GM18861 (cell line): ENCODE measurements at regions not wholly inside any gene's neighbourhood (a gene's known extent, or its start where the extent isn't known, plus 50 kb on each side); places are given as distances from the start of the nearest gene placed in this dataset.

Experiments
- ATAC-seq: cut with Tn5 transposase; IDR thresholded peaks from one replicate; pipeline ENCODE4 v1.9.1; 2021; ENCODE audit not compliant: unreplicated experiment

DNA sequence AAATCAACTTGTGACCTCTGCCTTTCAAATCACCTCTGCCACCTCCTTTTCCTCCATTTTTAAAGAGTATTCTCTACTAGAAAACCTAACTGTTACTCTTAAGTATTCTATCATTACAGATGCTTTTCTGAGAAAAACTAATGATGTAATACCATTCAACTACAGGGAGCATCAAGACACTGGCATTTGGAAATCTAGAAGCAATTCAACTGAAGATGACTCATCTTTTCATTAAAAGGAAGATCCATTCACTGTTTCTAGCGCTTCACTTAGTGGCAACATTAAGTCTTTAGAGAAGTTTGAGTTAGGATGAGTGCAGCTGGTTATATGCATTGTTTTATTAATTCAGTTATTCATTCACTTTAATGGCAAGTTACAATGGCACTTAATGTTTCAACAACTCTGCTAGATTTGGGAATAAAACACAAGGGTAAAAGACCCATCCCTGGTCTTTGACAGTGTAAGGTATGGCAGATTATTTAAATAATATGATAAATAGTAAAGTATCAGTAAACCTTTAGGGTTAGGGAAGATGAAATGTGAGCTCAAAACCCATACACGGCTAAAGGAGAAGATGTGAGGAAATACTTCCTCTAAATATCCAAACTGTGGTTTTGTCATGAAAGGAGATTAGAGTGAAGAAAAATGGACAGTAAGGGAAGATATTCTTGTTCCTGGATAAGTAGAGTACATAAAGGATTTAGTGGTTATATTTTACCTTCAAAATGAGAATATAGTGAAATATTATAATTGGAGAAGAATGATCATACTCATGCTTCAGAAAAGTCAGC is 61.7 kb downstream of the KCNJ2 start:
- no peak for ATAC-seq

- ATAC-seq, result no peak
These were observed 63.1 kb downstream of the KCNJ2 start for GRCh38 chr17:70232466-70232865.

DNA sequence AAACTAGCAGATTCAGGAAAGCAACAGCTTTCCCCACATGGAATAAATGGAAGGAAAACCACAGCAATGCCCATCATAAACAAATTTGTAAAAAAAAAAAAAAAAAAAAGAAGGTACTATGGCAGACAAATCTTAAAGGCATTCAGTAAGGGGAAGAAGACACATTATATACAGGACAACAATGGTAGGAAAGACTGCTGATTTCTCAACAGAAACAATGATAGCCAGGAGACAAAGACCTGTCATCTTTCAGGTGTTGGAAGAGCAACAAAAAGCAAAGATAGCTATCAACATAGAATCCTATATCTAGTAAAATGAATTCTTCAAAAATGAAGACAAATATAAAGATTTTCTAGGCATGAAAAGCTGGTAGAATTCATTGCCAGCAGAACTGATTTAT is 65.9 kb downstream of the KCNJ2 start:
- ATAC-seq, result no peak

DNA sequence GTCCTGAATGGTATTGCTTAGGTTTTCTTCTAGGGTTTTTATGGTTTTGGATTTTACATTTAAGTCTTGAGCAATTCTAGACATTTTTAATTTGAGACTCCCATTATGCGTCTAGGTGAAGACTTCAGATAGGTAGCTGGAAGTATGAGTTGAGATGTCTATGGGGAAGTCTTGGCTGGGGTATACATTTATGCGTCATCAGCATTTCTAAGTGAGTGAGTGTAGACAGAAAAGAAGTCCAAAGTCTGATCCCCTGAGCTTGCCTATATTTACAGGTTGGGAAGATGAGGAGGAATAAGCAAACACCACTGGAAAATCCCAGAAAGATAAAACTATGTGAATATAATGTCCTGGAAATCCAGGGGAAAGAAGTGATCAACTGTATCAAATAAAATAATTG is 68.9 kb downstream of the KCNJ2 start:
- no peak for ATAC-seq

DNA sequence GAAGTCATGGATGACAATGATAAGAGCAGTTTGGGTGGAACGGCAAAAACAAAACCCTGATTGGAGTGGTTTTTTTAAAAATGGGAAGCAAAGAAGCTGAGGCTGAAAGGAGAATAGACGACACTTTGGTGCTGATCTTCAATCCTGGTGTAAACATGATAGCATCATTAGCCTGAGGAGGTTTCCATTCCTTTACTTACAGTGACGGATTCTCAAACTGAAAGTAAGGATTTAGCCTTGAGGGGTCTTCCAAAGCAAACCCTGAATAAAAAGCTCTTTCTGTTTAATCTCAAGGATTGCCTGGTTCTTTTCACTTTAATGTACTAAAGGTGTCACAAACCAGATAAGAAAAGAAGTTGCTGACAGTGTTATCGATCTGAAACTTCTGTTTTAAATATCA is 69.3 kb downstream of the KCNJ2 start:
- no peak for ATAC-seq

- no peak for ATAC-seq
These were observed 70.1 kb downstream of the KCNJ2 start for GRCh38 chr17:70239391-70239826.

DNA sequence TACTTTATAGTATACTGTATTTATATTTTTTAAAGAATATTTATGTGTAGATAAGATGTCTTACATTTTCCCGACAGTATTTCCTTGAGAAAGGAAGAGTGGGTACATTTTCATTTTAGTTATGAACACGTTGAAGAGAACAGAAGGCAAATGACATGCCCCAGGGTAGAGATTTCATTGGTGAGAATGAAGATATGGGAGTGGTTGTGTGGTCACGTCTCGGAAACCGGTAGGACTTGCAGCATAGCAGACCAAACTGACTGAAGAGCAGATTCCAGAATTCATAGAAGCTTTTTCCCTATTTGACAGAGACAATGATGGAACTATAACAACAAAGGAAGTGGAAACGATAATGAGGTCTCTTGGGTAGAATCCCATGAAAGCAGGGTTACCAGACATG is 71.7 kb downstream of the KCNJ2 start:
- ATAC-seq, result no peak

DNA sequence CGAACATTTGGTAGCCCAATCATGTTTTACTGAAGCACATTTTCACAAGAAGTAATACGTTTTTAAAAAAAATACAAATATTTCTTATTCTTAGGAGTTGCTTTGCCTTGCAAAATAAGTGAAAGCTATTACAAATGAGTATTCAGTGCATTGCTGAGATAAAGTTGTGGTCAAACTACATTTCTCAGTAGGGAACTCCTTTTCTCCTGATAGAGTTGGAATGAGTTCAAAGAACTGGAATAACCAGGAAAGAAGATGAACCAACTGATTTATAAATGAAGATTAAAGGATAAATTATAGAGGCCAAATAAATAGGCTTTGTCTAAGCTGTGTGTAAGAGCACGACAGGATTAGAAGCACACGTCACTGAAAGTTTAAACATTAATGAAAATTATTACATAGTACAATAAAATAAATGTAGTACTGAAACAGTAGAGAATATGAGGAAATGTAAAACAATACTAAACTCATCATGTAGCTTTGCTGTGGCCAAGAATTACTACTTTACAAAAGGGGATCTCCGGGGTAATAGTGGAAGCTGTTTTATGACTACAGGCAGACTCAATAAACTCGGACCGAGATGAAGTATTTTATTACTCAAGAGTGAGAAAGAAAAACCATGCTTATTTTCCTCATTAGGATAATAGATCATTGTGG is 73.6 kb downstream of the KCNJ2 start:
- ATAC-seq, result no peak

GRCh38 chr17:70251706-70252105 is 82.4 kb downstream of the KCNJ2 start:
- ATAC-seq, result no peak

GRCh38 chr17:70254735-70255460 is 85.6 kb downstream of the KCNJ2 start:
- ATAC-seq, result no peak

DNA sequence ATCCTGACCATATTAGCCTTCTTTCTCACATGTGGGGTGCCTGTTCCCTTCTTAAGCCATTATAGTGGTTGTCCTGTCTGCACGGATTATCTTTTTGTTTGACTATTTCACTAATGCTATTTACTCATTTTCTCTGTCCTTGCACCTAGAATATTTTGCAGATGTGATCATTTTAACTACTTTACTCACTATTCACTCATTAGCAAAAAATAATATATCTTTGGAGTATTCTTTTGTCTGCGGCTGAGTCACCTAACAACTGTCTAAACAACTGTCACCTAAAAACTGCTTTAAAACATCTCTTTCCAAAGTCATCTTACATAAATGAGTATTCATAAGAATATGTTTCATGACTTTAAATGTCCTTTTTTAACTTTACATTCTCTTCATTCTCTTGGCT is 87.4 kb downstream of the KCNJ2 start:
- no peak for ATAC-seq

- ATAC-seq, result no peak
These were observed 89.1 kb downstream of the KCNJ2 start for GRCh38 chr17:70258465-70258864.

DNA sequence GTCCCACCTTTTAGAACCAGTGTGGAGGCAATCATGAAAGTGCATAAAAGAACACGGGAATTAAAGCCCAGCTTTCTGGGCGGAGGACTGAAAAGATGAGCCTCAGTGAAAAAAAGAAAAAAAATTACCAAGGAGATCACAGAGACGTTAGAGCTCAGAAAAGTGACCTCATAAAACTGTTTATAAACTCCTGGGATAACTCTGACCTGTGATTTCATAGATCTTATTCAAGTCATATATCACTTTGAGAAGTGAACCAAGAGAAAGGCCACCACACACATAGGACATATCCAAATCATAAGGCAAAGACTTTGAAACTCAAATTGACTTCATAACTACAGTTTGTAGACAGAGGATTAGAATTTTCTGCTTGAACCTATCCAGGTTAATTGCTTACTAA is 90.1 kb downstream of the KCNJ2 start:
- no peak for ATAC-seq

GRCh38 chr17:70261170-70261569 is 91.8 kb downstream of the KCNJ2 start:
- no peak for ATAC-seq

GRCh38 chr17:70265471-70265870 is 96.1 kb downstream of the KCNJ2 start:
- no peak for ATAC-seq

DNA sequence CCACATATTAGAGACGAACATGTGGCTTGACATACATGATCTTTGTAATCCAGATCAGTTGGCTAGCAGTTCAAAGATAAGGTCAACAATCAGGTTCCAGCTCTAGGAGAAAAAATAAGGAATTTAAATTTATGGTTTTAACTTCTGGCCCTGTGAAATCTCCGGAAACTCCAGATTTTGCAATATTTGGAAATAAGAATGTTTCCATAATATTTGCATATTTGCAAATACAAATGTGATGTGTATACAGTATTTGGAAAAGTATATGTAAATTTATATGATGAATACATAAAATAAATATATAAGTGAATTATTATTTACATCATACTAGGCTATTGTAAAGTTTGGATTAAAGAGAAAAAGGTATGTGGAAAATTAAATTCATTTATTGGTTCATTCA is 97.1 kb downstream of the KCNJ2 start:
- ATAC-seq, result no peak

DNA sequence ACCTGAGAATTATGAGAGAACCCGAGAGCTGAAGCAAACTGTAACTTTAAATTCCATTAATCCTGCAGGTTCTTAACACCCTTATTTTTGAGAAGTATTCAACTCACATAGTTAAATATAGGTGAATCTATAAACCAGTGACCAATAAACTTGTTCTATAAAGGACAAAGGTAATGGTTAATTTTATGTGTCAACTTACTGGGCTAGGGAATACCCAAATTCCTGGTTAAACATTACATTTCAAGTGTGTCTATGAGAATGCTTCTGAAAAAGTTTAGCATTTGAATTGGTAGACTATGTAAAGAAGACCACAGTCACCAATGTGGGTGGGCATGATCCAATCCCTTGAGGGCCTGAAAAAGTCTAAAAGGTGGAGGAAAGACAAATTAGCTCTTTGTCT is 99.1 kb downstream of the KCNJ2 start:
- ATAC-seq, result no peak

DNA sequence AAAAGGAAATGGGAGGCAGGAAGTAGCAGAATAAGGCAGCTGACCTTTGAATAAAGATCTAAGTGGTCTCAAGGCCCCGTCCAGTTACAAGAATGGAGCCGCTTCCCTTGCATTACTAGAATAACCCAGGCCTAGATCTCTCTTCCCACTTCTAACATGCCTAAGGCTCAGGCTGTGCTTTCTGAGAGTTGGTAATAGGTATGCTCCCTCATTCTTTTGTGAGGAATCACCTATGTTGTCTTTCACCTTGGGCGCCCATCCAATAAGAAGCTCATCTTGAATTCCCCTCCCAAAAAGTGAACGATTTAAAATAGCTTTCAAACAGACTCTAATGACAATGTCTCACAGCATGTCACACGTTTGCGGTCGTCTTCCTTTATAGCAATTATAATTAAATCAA is 101.2 kb downstream of the KCNJ2 start:
- no peak for ATAC-seq

DNA sequence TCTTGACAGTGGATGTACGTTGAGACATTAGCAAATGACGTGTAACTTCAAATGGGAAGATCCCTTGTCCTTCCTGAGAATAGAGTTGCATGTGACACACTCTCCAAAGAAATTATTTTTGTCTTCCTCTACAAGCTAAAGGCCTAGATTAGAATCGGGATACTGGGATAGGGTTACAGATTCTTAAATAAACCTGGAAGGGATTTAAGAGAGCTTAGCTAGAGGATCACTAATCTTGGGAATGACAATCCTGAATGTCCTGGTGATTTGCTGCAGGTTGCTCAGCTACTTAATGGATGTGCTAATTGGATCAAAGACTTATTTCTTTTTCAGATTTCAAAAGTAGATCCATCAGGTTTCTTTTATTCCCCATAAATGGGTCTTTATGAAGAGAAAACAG is 101.9 kb downstream of the KCNJ2 start:
- ATAC-seq, result no peak

- no peak for ATAC-seq
These were observed 102.3 kb downstream of the KCNJ2 start for GRCh38 chr17:70271672-70272071.

GRCh38 chr17:70274255-70274654 is 104.9 kb downstream of the KCNJ2 start:
- ATAC-seq, result no peak

DNA sequence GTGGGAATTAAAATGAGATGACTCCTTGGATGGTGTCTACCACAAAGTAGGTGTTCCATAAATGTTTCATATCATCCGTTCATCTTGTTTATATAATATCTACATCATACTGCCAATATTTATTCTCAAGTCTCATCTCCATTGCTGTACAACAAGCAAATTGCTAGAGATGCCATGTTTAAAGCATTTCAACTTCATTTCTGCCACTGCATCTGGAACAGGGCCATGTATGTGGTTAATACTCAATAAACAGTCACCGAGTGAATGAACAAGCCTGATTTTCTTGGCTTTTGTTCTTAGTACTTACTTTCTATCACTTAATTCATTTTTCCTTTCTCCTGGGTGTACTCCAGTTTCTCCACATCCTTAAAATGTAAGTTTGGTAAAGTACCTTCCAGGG is 107.6 kb downstream of the KCNJ2 start:
- ATAC-seq, result no peak
